Caco-2 (cell line): ENCODE measurements at regions not wholly inside any gene's neighbourhood (a gene's known extent, or its start where the extent isn't known, plus 50 kb on each side); places are given as distances from the start of the nearest gene placed in this dataset.
A peak's percentile ranks its signal among the peaks of the same experiment; 100 is the strongest.

ENCODE experiments used
- BruUV-seq: library from RNA; stranded (reverse); fragments of 400-500 nt; replicated peaks from 2 replicates; lab custom pipeline; 2021; lab: Mats Ljungman, UMichigan
- CTCF ChIA-PET: fragments of 300-600 bp; sonication (Branson Sonifier 250); formaldehyde crosslinking; loops from one replicate; lab custom pipeline; 2022; ENCODE audit warnings: antibody characterized with exemption; lab: Charles Lee
- POLR2A ChIA-PET: fragments of 300-600 bp; sonication (Branson Sonifier 250); formaldehyde crosslinking; loops from one replicate; lab custom pipeline; 2022; ENCODE audit warnings: antibody characterized with exemption; lab: Charles Lee
- DNase-seq, 2 experiments: peaks; one replicate each; pipeline versions ENCODE4 v3.0.0 to v3.0.0-alpha.2; 2020 to 2022
- H3K27me3 ChIP-seq: replicated peaks from 2 replicates; pipeline ENCODE4 v1.6.0; 2011; ENCODE audit warnings: low read length; ENCODE audit not compliant: control insufficient read depth, insufficient read depth
- H3K36me3 ChIP-seq: 2 replicates; pipeline ENCODE4 v1.5.1; 2011; ENCODE audit warnings: low read length; ENCODE audit not compliant: control insufficient read depth, insufficient read depth
- H3K4me1 ChIP-seq: fragments of 250-450 bp; sonication (Bioruptor Pico); 2 replicates; pipeline ENCODE4 v1.5.1; 2020; ENCODE audit warnings: mild to moderate bottlenecking
- H3K4me3 ChIP-seq: 2 replicates; pipeline ENCODE4 v1.5.1; 2011; ENCODE audit warnings: low read depth, mild to moderate bottlenecking, control low read depth, low read length
- H3K9me3 ChIP-seq: fragments of 250-450 bp; sonication (Bioruptor Pico); 2 replicates; pipeline ENCODE4 v1.5.1; 2020; ENCODE audit warnings: mild to moderate bottlenecking, moderate library complexity
- H3K27ac Mint-ChIP-seq: one replicate; pipeline ENCODE4 v1.8.0; 2022; ENCODE audit warnings: mixed read lengths; ENCODE audit not compliant: unreplicated experiment
- H3K27me3 Mint-ChIP-seq: one replicate; pipeline ENCODE4 v1.8.0; 2022; ENCODE audit warnings: mixed read lengths; ENCODE audit not compliant: insufficient read depth, unreplicated experiment
- H3K36me3 Mint-ChIP-seq: one replicate; pipeline ENCODE4 v1.8.0; 2022; ENCODE audit warnings: mild to moderate bottlenecking, mixed read lengths; ENCODE audit not compliant: insufficient read depth, unreplicated experiment
- H3K4me1 Mint-ChIP-seq: one replicate; pipeline ENCODE4 v1.8.0; 2022; ENCODE audit warnings: low read depth, mixed read lengths; ENCODE audit not compliant: unreplicated experiment
- H3K4me3 Mint-ChIP-seq: one replicate; pipeline ENCODE4 v1.8.0; 2022; ENCODE audit warnings: mild to moderate bottlenecking, moderate library complexity, mixed read lengths; ENCODE audit not compliant: unreplicated experiment
- H3K9me3 Mint-ChIP-seq: one replicate; pipeline ENCODE4 v1.8.0; 2022; ENCODE audit warnings: mixed read lengths; ENCODE audit not compliant: unreplicated experiment
- CTCF ChIP-seq, 2 experiments: fragments of 200-600 bp in 1 of 2; IDR thresholded peaks; 1 replicate in 1 of 2; 2 replicates in 1 of 2; pipeline versions ENCODE4 v1.5.1 to v1.8.0; 2011 to 2022; ENCODE audit warnings: antibody characterized with exemption in 1 of 2, control low read depth in 1 of 2, inconsistent platforms in 1 of 2, low read depth in 1 of 2, low read length in 1 of 2, mild to moderate bottlenecking in 1 of 2, moderate library complexity in 1 of 2; ENCODE audit not compliant: insufficient read depth in 1 of 2, severe bottlenecking in 1 of 2, unreplicated experiment in 1 of 2
- intact Hi-C: fragments of 100-400 bp; cut with micrococcal nuclease; formaldehyde crosslinking; loops from one replicate; pipeline ENCODE4 v1.10.0; 2022; ENCODE audit not compliant: unreplicated experiment

- H3K27ac Mint-ChIP-seq = peak overlapping the region; percentile 96
- POLR2A ChIA-PET = no interaction called here
- H3K4me3 ChIP-seq = no peak overlapping the region
- TF ChIP-seq CTCF (IDR thresholded peaks at IDR 0.05; ENCODE audit: insufficient read depth in 1 of 2, low read depth in 1 of 2, low read length in 1 of 2, severe bottlenecking in 1 of 2, unreplicated experiment in 1 of 2) = no peak
- peaks cover 13% of the 10 kb centered on the region for H3K36me3 Mint-ChIP-seq
- H3K4me1 Mint-ChIP-seq = peaks cover 11% of the 10 kb centered on the region
- no peaks in the 10 kb centered on the region; the same call in 1 of the 2 replicates for H3K36me3 ChIP-seq
- peak; percentile 78 to 86 for DNase-seq
- peak overlapping the region; percentile 44 for H3K4me3 Mint-ChIP-seq
- intact Hi-C loops = loop anchor here (1.0 to 5.0 kb wide), 3 partner anchors 8 to 82 kb away; partner anchors contain the start of gene SPIN4
- no peaks in the 10 kb centered on the region for H3K27me3 ChIP-seq
- CTCF ChIA-PET = interaction anchor here (0.7 kb wide), 1 partner anchor 795 kb away, joined by 3 read pairs; no protein-coding TSS in a partner anchor
- BruUV-seq = no TSS peak
- H3K27me3 Mint-ChIP-seq = no peaks in the 10 kb centered on the region
- peaks cover 14% of the 10 kb centered on the region for H3K4me1 ChIP-seq
- H3K9me3 ChIP-seq = no peaks in the 10 kb centered on the region
- H3K9me3 Mint-ChIP-seq = no peaks in the 10 kb centered on the region
Observed at GRCh38 chrX:63434665-63435064, 83.5 kb upstream of the SPIN4 start.

- no peaks in the 10 kb centered on the region for H3K27me3 Mint-ChIP-seq
- peaks cover 13% of the 10 kb centered on the region for H3K36me3 Mint-ChIP-seq
- H3K36me3 ChIP-seq = no peaks in the 10 kb centered on the region; the same call in 1 of the 2 replicates
- ChIA-PET CTCF (interaction anchor here (0.7 kb wide), 1 partner anchor 795 kb away, joined by 3 read pairs; no protein-coding TSS in a partner anchor), POLR2A (no interaction called here)
- DNase-seq = peak; percentile 26 to 56
- H3K4me3 ChIP-seq = no peak overlapping the region
- peak overlapping the region; percentile 96 for H3K27ac Mint-ChIP-seq
- H3K4me1 ChIP-seq = peaks cover 14% of the 10 kb centered on the region
- peaks cover 11% of the 10 kb centered on the region for H3K4me1 Mint-ChIP-seq
- intact Hi-C loops = loop anchor here (1.0 to 5.0 kb wide), 3 partner anchors 8 to 82 kb away; partner anchors contain the start of gene SPIN4
- BruUV-seq = no TSS peak
- H3K9me3 ChIP-seq = no peaks in the 10 kb centered on the region
- H3K4me3 Mint-ChIP-seq = peak overlapping the region; percentile 44
- no peaks in the 10 kb centered on the region for H3K9me3 Mint-ChIP-seq
- H3K27me3 ChIP-seq = no peaks in the 10 kb centered on the region
- TF ChIP-seq CTCF (IDR thresholded peaks at IDR 0.05; ENCODE audit: insufficient read depth in 1 of 2, low read depth in 1 of 2, low read length in 1 of 2, severe bottlenecking in 1 of 2, unreplicated experiment in 1 of 2) = no peak
Observed at GRCh38 chrX:63434206-63434605, 83.1 kb upstream of the SPIN4 start.

GRCh38 chrX:63430026-63430425 is 78.9 kb upstream of the SPIN4 start:
- no TSS peak for BruUV-seq
- Histone ChIP-seq H3K4me3 (no peak overlapping the region), H3K36me3 (no peaks in the 10 kb centered on the region; the same call in 1 of the 2 replicates), H3K4me1 (peaks cover 35% of the 10 kb centered on the region), H3K9me3 (no peaks in the 10 kb centered on the region), H3K27me3 (no peaks in the 10 kb centered on the region)
- Mint-ChIP-seq H3K27ac (no peak overlapping the region), H3K36me3 (peaks cover 7% of the 10 kb centered on the region), H3K27me3 (no peaks in the 10 kb centered on the region), H3K4me3 (no peak overlapping the region), H3K4me1 (peaks cover 11% of the 10 kb centered on the region), H3K9me3 (no peaks in the 10 kb centered on the region)
- ChIA-PET CTCF (no interaction called here), POLR2A (no interaction called here)
- no peak for TF ChIP-seq CTCF (IDR thresholded peaks at IDR 0.05; ENCODE audit: insufficient read depth in 1 of 2, low read depth in 1 of 2, low read length in 1 of 2, severe bottlenecking in 1 of 2, unreplicated experiment in 1 of 2)
- no peak for DNase-seq
- intact Hi-C loops = loop anchor here (5.0 kb wide), 1 partner anchor 78 kb away; the partner anchor contains the start of gene SPIN4
